H9 (cell line): ENCODE measurements at regions not wholly inside any gene's neighbourhood (a gene's known extent, or its start where the extent isn't known, plus 50 kb on each side); places are given as distances from the start of the nearest gene placed in this dataset.

Experiments used
- DNase-seq: peaks from one replicate; pipeline ENCODE4 v3.0.0-alpha.2; 2017
- H2AFZ ChIP-seq: one replicate; pipeline ENCODE4 v1.6.1; 2013; ENCODE audit warnings: mild to moderate bottlenecking, low read length, control low read depth, moderate library complexity
- H2AK5ac ChIP-seq: 2 replicates; pipeline ENCODE4 v1.6.1; 2013; ENCODE audit warnings: low read length, control low read depth, mixed read lengths; ENCODE audit not compliant: insufficient read length
- H2BK120ac ChIP-seq: one replicate; pipeline ENCODE4 v1.6.1; 2013; ENCODE audit warnings: low read depth, mild to moderate bottlenecking, low read length, control low read depth, inconsistent platforms; ENCODE audit not compliant: poor library complexity, severe bottlenecking
- H2BK12ac ChIP-seq: 2 replicates; pipeline ENCODE4 v1.6.1; 2013; ENCODE audit warnings: low read length, control low read depth, mixed read lengths, low read depth; ENCODE audit not compliant: insufficient read length
- H2BK15ac ChIP-seq: 2 replicates; pipeline ENCODE4 v1.6.1; 2013; ENCODE audit warnings: low read depth, low read length, control low read depth
- H2BK20ac ChIP-seq: one replicate; pipeline ENCODE4 v1.6.1; 2013; ENCODE audit warnings: low read depth, mild to moderate bottlenecking, low read length, control low read depth, inconsistent platforms; ENCODE audit not compliant: poor library complexity, severe bottlenecking
- H2BK5ac ChIP-seq: 2 replicates; pipeline ENCODE4 v1.6.1; 2013; ENCODE audit warnings: low read length, control low read depth, mixed read lengths; ENCODE audit not compliant: insufficient read length
- H3K14ac ChIP-seq: 2 replicates; pipeline ENCODE4 v1.6.1; 2013; ENCODE audit warnings: low read length, control low read depth; ENCODE audit not compliant: insufficient read depth
- H3K18ac ChIP-seq: 2 replicates; pipeline ENCODE4 v1.6.1; 2013; ENCODE audit warnings: low read depth, mild to moderate bottlenecking, mixed read lengths, low read length, control low read depth; ENCODE audit not compliant: insufficient read length
- H3K23ac ChIP-seq: 2 replicates; pipeline ENCODE4 v1.6.1; 2013; ENCODE audit warnings: low read length, control low read depth, mixed read lengths, low read depth; ENCODE audit not compliant: insufficient read length
- H3K23me2 ChIP-seq: 2 replicates; pipeline ENCODE4 v1.6.1; 2013; ENCODE audit warnings: low read depth, mild to moderate bottlenecking, mixed read lengths, low read length, control low read depth; ENCODE audit not compliant: insufficient read length, poor library complexity, severe bottlenecking
- H3K27ac ChIP-seq: 2 replicates; pipeline ENCODE4 v1.5.1; 2013; ENCODE audit warnings: low read length, control low read depth, mixed read lengths, low read depth; ENCODE audit not compliant: insufficient read length
- H3K27me3 ChIP-seq: 2 replicates; pipeline ENCODE4 v1.6.1; 2013; ENCODE audit warnings: low read length, control low read depth, inconsistent platforms; ENCODE audit not compliant: insufficient read depth
- H3K4ac ChIP-seq: 2 replicates; pipeline ENCODE4 v1.6.1; 2013; ENCODE audit warnings: low read depth, mild to moderate bottlenecking, control low read depth, inconsistent platforms, low read length, moderate library complexity
- H3K4me1 ChIP-seq: 2 replicates; pipeline ENCODE4 v1.6.1; 2013; ENCODE audit warnings: low read length, control low read depth, inconsistent platforms; ENCODE audit not compliant: insufficient read depth
- H3K4me2 ChIP-seq: 2 replicates; pipeline ENCODE4 v1.6.1; 2013; ENCODE audit warnings: low read length, control low read depth, mixed read lengths; ENCODE audit not compliant: insufficient read length, insufficient read depth
- H3K56ac ChIP-seq: 2 replicates; pipeline ENCODE4 v1.6.1; 2013; ENCODE audit warnings: low read depth, mild to moderate bottlenecking, mixed read lengths, low read length, control low read depth; ENCODE audit not compliant: insufficient read length
- H3K79me1 ChIP-seq: 2 replicates; pipeline ENCODE4 v1.6.1; 2013; ENCODE audit warnings: low read depth, mild to moderate bottlenecking, moderate library complexity, low read length, control low read depth, inconsistent platforms; ENCODE audit not compliant: insufficient read depth, poor library complexity, severe bottlenecking
- H3K79me2 ChIP-seq: 2 replicates; pipeline ENCODE4 v1.6.1; 2013; ENCODE audit warnings: low read length, control low read depth, inconsistent platforms; ENCODE audit not compliant: insufficient read depth
- H3K9ac ChIP-seq: 2 replicates; pipeline ENCODE4 v1.6.1; 2013; ENCODE audit warnings: low read length, control low read depth, mixed read lengths; ENCODE audit not compliant: insufficient read length; ENCODE audit errors: extremely low read depth
- H3K9me3 ChIP-seq: one replicate; pipeline ENCODE4 v1.6.1; 2013; ENCODE audit warnings: low read depth, low read length, inconsistent platforms; ENCODE audit not compliant: control insufficient read depth
- H3T11ph ChIP-seq: one replicate; pipeline ENCODE4 v1.6.1; 2013; ENCODE audit warnings: mild to moderate bottlenecking, low read length, control low read depth, inconsistent platforms
- H4K20me1 ChIP-seq: one replicate; pipeline ENCODE4 v1.6.1; 2013; ENCODE audit not compliant: control insufficient read depth, insufficient read length, insufficient read depth
- H4K5ac ChIP-seq: 2 replicates; pipeline ENCODE4 v1.6.1; 2013; ENCODE audit warnings: low read depth, mild to moderate bottlenecking, mixed read lengths, low read length, control low read depth; ENCODE audit not compliant: insufficient read length
- H4K8ac ChIP-seq: replicated peaks from 2 replicates; pipeline ENCODE4 v1.6.1; 2013; ENCODE audit warnings: low read length, control low read depth, mixed read lengths, low read depth; ENCODE audit not compliant: insufficient read length
- H4K91ac ChIP-seq: 2 replicates; pipeline ENCODE4 v1.6.1; 2013; ENCODE audit warnings: low read depth, mild to moderate bottlenecking, moderate library complexity, mixed read lengths, low read length, control low read depth; ENCODE audit not compliant: insufficient read length
- H3K27ac Mint-ChIP-seq, 3 experiments: 2 replicates in 2 of 3; 3 replicates in 1 of 3; pipeline ENCODE4 v1.8.0; 2020 to 2021; ENCODE audit warnings: mixed read lengths in 3 of 3, mild to moderate bottlenecking in 1 of 3, moderate library complexity in 1 of 3
- H3K27me3 Mint-ChIP-seq: 2 replicates; pipeline ENCODE4 v1.8.0; 2021; ENCODE audit warnings: low read depth, mild to moderate bottlenecking, moderate library complexity, mixed read lengths
- H3K36me3 Mint-ChIP-seq, 3 experiments: 2 replicates in 2 of 3; 3 replicates in 1 of 3; pipeline ENCODE4 v1.8.0; 2020 to 2021; ENCODE audit warnings: low read depth in 3 of 3, mixed read lengths in 3 of 3; ENCODE audit not compliant: insufficient read depth in 1 of 3
- H3K4me1 Mint-ChIP-seq, 2 experiments: 2 replicates each; pipeline ENCODE4 v1.8.0; 2020; ENCODE audit warnings: mixed read lengths in 2 of 2
- H3K4me3 Mint-ChIP-seq, 2 experiments: 2 replicates in 1 of 2; 3 replicates in 1 of 2; pipeline ENCODE4 v1.8.0; 2020 to 2021; ENCODE audit warnings: mild to moderate bottlenecking in 2 of 2, mixed read lengths in 2 of 2, moderate library complexity in 1 of 2
- H3K9me3 Mint-ChIP-seq, 2 experiments: 2 replicates in 1 of 2; 3 replicates in 1 of 2; pipeline ENCODE4 v1.8.0; 2020; ENCODE audit warnings: mild to moderate bottlenecking in 2 of 2, mixed read lengths in 2 of 2, moderate library complexity in 1 of 2
- CTCF ChIP-seq: fragments of 200-600 bp; sonication (generic); conservative IDR thresholded peaks from 3 replicates; pipeline ENCODE4 v1.8.0; 2021; ENCODE audit warnings: antibody characterized with exemption, mild to moderate bottlenecking
- WGBS: extraction: QIAGEN DNeasy Blood & Tissue Kit; methylation state at CpG from one replicate; pipeline ENCODE4 v1.1.7; 2013; ENCODE audit warnings: missing lambda C conversion rate, low lambda C conversion rate, mixed read lengths; ENCODE audit not compliant: insufficient read length; ENCODE audit errors: extremely low coverage; 5-methylcytosine and 5-hydroxymethylcytosine counted together

GRCh38 chr6:169160855-169161560, 92.6 kb downstream of the THBS2 start:
- H2BK20ac ChIP-seq: no peak overlapping the region

More at GRCh38 chr6:169160855-169161560, 92.6 kb downstream of the THBS2 start:
- Histone ChIP-seq H4K20me1 (no peaks in the 10 kb centered on the region), H3K23ac (no peak overlapping the region), H3K27ac (no peak overlapping the region), H4K8ac (no peak overlapping the region), H3K14ac (no peak overlapping the region), H3K27me3 (no peaks in the 10 kb centered on the region), H3K4me1 (peaks cover 3% of the 10 kb centered on the region; the same call in 1 of the 2 replicates), H4K91ac (no peak overlapping the region), H2BK12ac (no peak overlapping the region), H2BK120ac (no peak overlapping the region), H3K56ac (no peak overlapping the region), H2BK5ac (no peak overlapping the region), H3K9ac (no peak overlapping the region), H3K9me3 (no peaks in the 10 kb centered on the region), H3K23me2 (no peaks in the 10 kb centered on the region), H3K79me2 (no peaks in the 10 kb centered on the region), H3K4ac (no peak overlapping the region), H3T11ph (no peak overlapping the region), H3K18ac (no peak overlapping the region), H4K5ac (no peak overlapping the region), H3K79me1 (no peaks in the 10 kb centered on the region), H2AK5ac (no peak overlapping the region), H2BK15ac (no peak overlapping the region), H2AFZ (no peak overlapping the region), H3K4me2 (no peak overlapping the region)
- Mint-ChIP-seq H3K27me3 (peaks cover 4% of the 10 kb centered on the region), H3K9me3 (peaks cover 10 to 14% of the 10 kb centered on the region in 2 experiments; a peak in 3 of 5 replicates), H3K4me1 (no peaks in the 10 kb centered on the region; a peak in 2 of 4 replicates), H3K4me3 (no peak overlapping the region), H3K36me3 (peaks cover 0 to 5% (median 0%) of the 10 kb centered on the region in 3 experiments; a peak in 2 of 7 replicates), H3K27ac (no peak overlapping the region)
- TF ChIP-seq CTCF: no peak
- WGBS: no CpG with 5 or more reads among the region's 15 CpGs
- DNase-seq: no peak
